Muscle layer of duodenum (tissue), 2 donors: ENCODE measurements at regions not wholly inside any gene's neighbourhood (a gene's known extent, or its start where the extent isn't known, plus 50 kb on each side); places are given as distances from the start of the nearest gene placed in this dataset.
"Not testable (repeated sequence)": the region's sequence is repeated elsewhere in the genome, so short reads cannot be mapped to it uniquely, and the experiment has no call there.

Source experiments
- H3K27ac ChIP-seq: one replicate; pipeline ENCODE4 v1.7.0; 2013; ENCODE audit warnings: mild to moderate bottlenecking, low read length
- H3K27me3 ChIP-seq: one replicate; pipeline ENCODE4 v1.7.0; 2013; ENCODE audit warnings: low read depth, mild to moderate bottlenecking, control low read depth, low read length
- H3K36me3 ChIP-seq, 2 donors: one replicate each; pipeline ENCODE4 v1.7.0; 2013; ENCODE audit warnings: low read length in 2 of 2, control low read depth in 1 of 2, mild to moderate bottlenecking in 1 of 2; ENCODE audit not compliant: insufficient read depth in 2 of 2, control insufficient read depth in 1 of 2
- H3K4me1 ChIP-seq, 2 donors: one replicate each; pipeline ENCODE4 v1.7.0; 2013; ENCODE audit warnings: low read length in 2 of 2, mild to moderate bottlenecking in 2 of 2, control low read depth in 1 of 2, moderate library complexity in 1 of 2; ENCODE audit not compliant: insufficient read depth in 2 of 2, control insufficient read depth in 1 of 2
- H3K4me3 ChIP-seq, 2 donors: one replicate each; pipeline ENCODE4 v1.7.0; 2013; ENCODE audit warnings: low read length in 2 of 2, low read depth in 1 of 2, mild to moderate bottlenecking in 1 of 2
- H3K9me3 ChIP-seq, 2 donors: one replicate each; pipeline ENCODE4 v1.7.0; 2013; ENCODE audit warnings: low read length in 2 of 2, control low read depth in 1 of 2, mild to moderate bottlenecking in 1 of 2; ENCODE audit not compliant: control insufficient read depth in 1 of 2
- donor health status: healthy.

GRCh38 chr14:48568688-48569087, 893.3 kb upstream of the MDGA2 start:
- H3K4me3 ChIP-seq = no peak overlapping the region

GRCh38 chr14:48568252-48568651, 892.8 kb upstream of the MDGA2 start:
- H3K9me3 ChIP-seq = peaks cover 0 to 11% of the 10 kb centered on the region in 2 donors
- H3K27me3 ChIP-seq = no peaks in the 10 kb centered on the region
- no peak overlapping the region for H3K4me3 ChIP-seq
- no peaks in the 10 kb centered on the region for H3K36me3 ChIP-seq
- no peak overlapping the region for H3K27ac ChIP-seq
- H3K4me1 ChIP-seq = no peaks in the 10 kb centered on the region

More at GRCh38 chr14:48568688-48569087, 893.3 kb upstream of the MDGA2 start:
- Histone ChIP-seq H3K4me1 (no peaks in the 10 kb centered on the region), H3K27me3 (no peaks in the 10 kb centered on the region), H3K9me3 (peaks cover 0 to 8% of the 10 kb centered on the region in 2 donors), H3K27ac (no peak overlapping the region), H3K36me3 (no peaks in the 10 kb centered on the region)

- Histone ChIP-seq H3K4me1 (no peaks in the 10 kb centered on the region), H3K27me3 (no peaks in the 10 kb centered on the region), H3K9me3 (peaks cover 0 to 4% of the 10 kb centered on the region in 2 donors), H3K36me3 (no peaks in the 10 kb centered on the region), H3K27ac (no peak overlapping the region), H3K4me3 (no peak overlapping the region)
These were observed 888.1 kb upstream of the MDGA2 start for GRCh38 chr14:48563489-48563888.

GRCh38 chr14:48561438-48561837, 886.0 kb upstream of the MDGA2 start:
- H3K4me3 ChIP-seq, H3K9me3 ChIP-seq, H3K4me1 ChIP-seq, H3K27ac ChIP-seq, H3K27me3 ChIP-seq, H3K36me3 ChIP-seq: not testable (repeated sequence)

GRCh38 chr14:48560421-48560820, 885.0 kb upstream of the MDGA2 start:
- H3K4me3 ChIP-seq = no peak overlapping the region
- no peaks in the 10 kb centered on the region for H3K27me3 ChIP-seq
- peaks cover 0 to 4% of the 10 kb centered on the region in 2 donors for H3K9me3 ChIP-seq
- H3K36me3 ChIP-seq = no peaks in the 10 kb centered on the region
- no peak overlapping the region for H3K27ac ChIP-seq
- H3K4me1 ChIP-seq = no peaks in the 10 kb centered on the region

GRCh38 chr14:48553443-48553842, 878.0 kb upstream of the MDGA2 start:
- Histone ChIP-seq H3K27ac (no peak overlapping the region), H3K4me1 (no peaks in the 10 kb centered on the region), H3K36me3 (no peaks in the 10 kb centered on the region), H3K4me3 (no peak overlapping the region), H3K9me3 (peaks cover 0 to 16% of the 10 kb centered on the region in 2 donors), H3K27me3 (no peaks in the 10 kb centered on the region)

GRCh38 chr14:48546996-48547395, 871.6 kb upstream of the MDGA2 start:
- Histone ChIP-seq H3K4me1 (no peaks in the 10 kb centered on the region), H3K36me3 (no peaks in the 10 kb centered on the region), H3K9me3 (peaks cover 0 to 3% of the 10 kb centered on the region in 2 donors), H3K27ac (no peak overlapping the region), H3K4me3 (no peak overlapping the region), H3K27me3 (no peaks in the 10 kb centered on the region)

- no peaks in the 10 kb centered on the region for H3K4me1 ChIP-seq
- no peaks in the 10 kb centered on the region for H3K27me3 ChIP-seq
- H3K9me3 ChIP-seq = peaks cover 3 to 4% of the 10 kb centered on the region in 2 donors
- H3K36me3 ChIP-seq = no peaks in the 10 kb centered on the region
- H3K4me3 ChIP-seq = no peak overlapping the region
- no peak overlapping the region for H3K27ac ChIP-seq
These were observed 862.2 kb upstream of the MDGA2 start for GRCh38 chr14:48537600-48537999.

- Histone ChIP-seq H3K27me3 (no peaks in the 10 kb centered on the region), H3K9me3 (peaks cover 4 to 6% of the 10 kb centered on the region in 2 donors), H3K27ac (no peak overlapping the region), H3K4me1 (no peaks in the 10 kb centered on the region), H3K4me3 (no peak overlapping the region), H3K36me3 (no peaks in the 10 kb centered on the region)
These were observed 860.9 kb upstream of the MDGA2 start for GRCh38 chr14:48536318-48536717.

GRCh38 chr14:48527832-48528231, 852.4 kb upstream of the MDGA2 start:
- no peak overlapping the region for H3K4me3 ChIP-seq

GRCh38 chr14:48526307-48526706, 850.9 kb upstream of the MDGA2 start:
- Histone ChIP-seq H3K4me3 (no peak overlapping the region), H3K4me1 (no peaks in the 10 kb centered on the region), H3K27me3 (no peaks in the 10 kb centered on the region), H3K27ac (no peak overlapping the region), H3K9me3 (no peaks in the 10 kb centered on the region), H3K36me3 (no peaks in the 10 kb centered on the region)

More at GRCh38 chr14:48527832-48528231, 852.4 kb upstream of the MDGA2 start:
- Histone ChIP-seq H3K27me3 (no peaks in the 10 kb centered on the region), H3K9me3 (peaks cover 0 to 4% of the 10 kb centered on the region in 2 donors), H3K27ac (no peak overlapping the region), H3K36me3 (no peaks in the 10 kb centered on the region), H3K4me1 (no peaks in the 10 kb centered on the region)

- Histone ChIP-seq H3K27ac (no peak overlapping the region), H3K9me3 (no peaks in the 10 kb centered on the region)
These were observed 829.5 kb upstream of the MDGA2 start for GRCh38 chr14:48504921-48505320.

More at GRCh38 chr14:48504921-48505320, 829.5 kb upstream of the MDGA2 start:
- Histone ChIP-seq H3K36me3 (no peaks in the 10 kb centered on the region), H3K4me3 (no peak overlapping the region), H3K27me3 (no peaks in the 10 kb centered on the region), H3K4me1 (no peaks in the 10 kb centered on the region)
